CD4-positive, alpha-beta memory T cell (primary cell): ENCODE measurements at regions not wholly inside any gene's neighbourhood (a gene's known extent, or its start where the extent isn't known, plus 50 kb on each side); places are given as distances from the start of the nearest gene placed in this dataset.

Experiments
- CTCF ChIA-PET: fragments of 350-600 bp; sonication (Branson Sonifier 250); formaldehyde crosslinking; loops from one replicate; lab custom pipeline; 2021; ENCODE audit warnings: inconsistent platforms; ENCODE audit not compliant: partially characterized antibody; lab: Charles Lee
- POLR2A ChIA-PET: fragments of 350-600 bp; sonication (Branson Sonifier 250); formaldehyde crosslinking; loops from one replicate; lab custom pipeline; 2021; ENCODE audit not compliant: partially characterized antibody; lab: Charles Lee
- DNase-seq, 5 donors: peaks; one replicate each; pipeline versions ENCODE4 v3.0.0 to v3.0.0-alpha.2; 2020 to 2022; ENCODE audit warnings: mixed read lengths in 1 of 5
- H3K27ac ChIP-seq: one replicate; pipeline ENCODE4 v1.7.0; 2013; ENCODE audit warnings: low read depth, low read length
- H3K27me3 ChIP-seq: 2 replicates; pipeline ENCODE4 v1.7.0; 2013; ENCODE audit warnings: mild to moderate bottlenecking, low read length, moderate library complexity; ENCODE audit not compliant: insufficient read depth
- H3K36me3 ChIP-seq: 2 replicates; pipeline ENCODE4 v1.7.0; 2013; ENCODE audit warnings: mild to moderate bottlenecking, low read length, moderate library complexity; ENCODE audit not compliant: insufficient read depth
- H3K4me1 ChIP-seq: 2 replicates; pipeline ENCODE4 v1.7.0; 2013; ENCODE audit warnings: mild to moderate bottlenecking, low read length, moderate library complexity; ENCODE audit not compliant: insufficient read depth
- H3K4me3 ChIP-seq, 2 donors: one replicate each; pipeline ENCODE4 v1.7.0; 2013; ENCODE audit warnings: low read length in 2 of 2, mild to moderate bottlenecking in 1 of 2
- H3K9me3 ChIP-seq, 2 donors: one replicate each; pipeline ENCODE4 v1.7.0; 2013; ENCODE audit warnings: low read length in 2 of 2, control low read depth in 1 of 2; ENCODE audit not compliant: control insufficient read depth in 1 of 2
- H3K27ac Mint-ChIP-seq, 7 donors: one replicate each; pipeline ENCODE4 v1.8.0; 2020 to 2021; ENCODE audit warnings: mixed read lengths in 7 of 7, mild to moderate bottlenecking in 6 of 7, inconsistent platforms in 3 of 7, moderate library complexity in 3 of 7
- H3K27me3 Mint-ChIP-seq, 2 donors: one replicate each; pipeline ENCODE4 v1.8.0; 2020 to 2021; ENCODE audit warnings: mixed read lengths in 2 of 2
- H3K36me3 Mint-ChIP-seq, 2 donors: one replicate each; pipeline ENCODE4 v1.8.0; 2020 to 2021; ENCODE audit warnings: mixed read lengths in 2 of 2, inconsistent platforms in 1 of 2, mild to moderate bottlenecking in 1 of 2
- H3K4me1 Mint-ChIP-seq, 4 donors: one replicate each; pipeline ENCODE4 v1.8.0; 2020 to 2021; ENCODE audit warnings: mixed read lengths in 4 of 4, mild to moderate bottlenecking in 1 of 4
- H3K4me3 Mint-ChIP-seq, 8 donors: one replicate each; pipeline ENCODE4 v1.8.0; 2020 to 2021; ENCODE audit warnings: mixed read lengths in 8 of 8, mild to moderate bottlenecking in 7 of 8, moderate library complexity in 6 of 8, inconsistent platforms in 3 of 8
- H3K9me3 Mint-ChIP-seq, 8 donors: one replicate each; pipeline ENCODE4 v1.8.0; 2020 to 2021; ENCODE audit warnings: mixed read lengths in 8 of 8, mild to moderate bottlenecking in 5 of 8, inconsistent platforms in 3 of 8, moderate library complexity in 1 of 8
- intact Hi-C: fragments of 100-400 bp; cut with micrococcal nuclease; formaldehyde crosslinking; loops from one replicate; pipeline ENCODE4 v1.15.1; 2023

GRCh38 chr16:86048882-86049585, 150.1 kb downstream of the IRF8 start:
- peaks cover 12 to 28% of the 10 kb centered on the region in 2 donors for H3K27me3 Mint-ChIP-seq
- H3K4me1 Mint-ChIP-seq: peaks cover 9 to 16% (median 12%) of the 10 kb centered on the region in 4 donors
- H3K27ac Mint-ChIP-seq: no peak overlapping the region
- ChIA-PET CTCF (interaction anchor here (1.5 kb wide), 1 partner anchor 8 kb away, joined by 3 read pairs; no protein-coding TSS in a partner anchor), POLR2A (no interaction called here)
- H3K9me3 Mint-ChIP-seq: no peaks in the 10 kb centered on the region
- DNase-seq: no peak
- Histone ChIP-seq H3K4me3 (no peak overlapping the region), H3K9me3 (no peaks in the 10 kb centered on the region), H3K4me1 (peaks cover 15% of the 10 kb centered on the region), H3K27me3 (no peaks in the 10 kb centered on the region), H3K36me3 (no peaks in the 10 kb centered on the region), H3K27ac (no peak overlapping the region)
- no peaks in the 10 kb centered on the region for H3K36me3 Mint-ChIP-seq
- intact Hi-C loops: no loop called here
- no peak overlapping the region for H3K4me3 Mint-ChIP-seq

DNA sequence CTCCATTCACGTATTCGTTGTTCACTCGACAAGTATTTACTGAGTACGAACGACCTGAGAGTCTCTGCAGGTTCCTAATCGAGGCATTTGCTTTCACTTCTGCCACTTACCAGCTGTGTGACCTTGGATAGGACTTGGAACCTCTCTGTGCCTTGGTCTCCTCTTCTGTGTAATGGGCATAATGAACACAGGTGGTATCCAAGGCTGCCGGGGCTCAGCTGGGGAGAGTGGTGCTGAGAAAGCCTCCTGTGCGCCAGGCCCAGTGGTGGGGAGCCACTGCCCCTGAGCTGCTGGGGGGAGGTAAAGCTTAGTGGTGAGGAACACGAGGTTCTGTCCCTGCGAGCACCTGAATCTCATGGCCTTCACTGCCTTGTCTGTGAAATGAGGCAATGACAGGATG, 150.7 kb downstream of the IRF8 start:
- no peak overlapping the region for H3K4me3 ChIP-seq
- Mint-ChIP-seq H3K9me3 (no peaks in the 10 kb centered on the region), H3K4me1 (peaks cover 8 to 11% (median 10%) of the 10 kb centered on the region in 4 donors), H3K36me3 (no peaks in the 10 kb centered on the region), H3K27me3 (peaks cover 12 to 28% of the 10 kb centered on the region in 2 donors), H3K4me3 (no peak overlapping the region), H3K27ac (no peak overlapping the region)
- H3K9me3 ChIP-seq: no peaks in the 10 kb centered on the region
- H3K36me3 ChIP-seq: no peaks in the 10 kb centered on the region
- POLR2A ChIA-PET: no interaction called here
- no peaks in the 10 kb centered on the region for H3K27me3 ChIP-seq
- H3K4me1 ChIP-seq: peaks cover 11% of the 10 kb centered on the region
- no peak overlapping the region for H3K27ac ChIP-seq
- intact Hi-C loops: no loop called here
- CTCF ChIA-PET: interaction anchor here (1.5 kb wide), 1 partner anchor 9 kb away, joined by 3 read pairs; no protein-coding TSS in a partner anchor
- no peak for DNase-seq

DNA sequence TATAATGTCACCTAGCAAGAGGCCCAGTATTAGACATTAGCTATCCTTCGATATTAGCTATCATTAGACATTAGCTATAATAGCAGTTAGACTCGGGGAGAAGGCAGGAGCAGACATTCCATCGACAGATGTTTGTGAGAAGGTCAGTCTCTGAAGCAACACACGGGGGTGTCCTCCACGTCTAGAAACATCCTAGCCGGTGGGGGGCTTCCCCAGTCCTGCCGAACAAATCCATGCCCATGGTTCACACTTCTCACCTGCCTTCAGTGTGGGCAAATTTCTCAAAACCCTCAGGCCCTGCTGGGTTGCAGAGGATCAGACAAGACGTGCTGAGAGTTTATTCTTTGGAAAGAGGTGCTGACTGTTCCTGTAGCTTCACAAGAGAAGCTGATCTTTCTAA, 151.1 kb downstream of the IRF8 start:
- Mint-ChIP-seq H3K4me3 (no peak overlapping the region), H3K9me3 (no peaks in the 10 kb centered on the region), H3K27ac (no peak overlapping the region), H3K27me3 (peaks cover 12 to 28% of the 10 kb centered on the region in 2 donors), H3K36me3 (no peaks in the 10 kb centered on the region), H3K4me1 (peaks cover 5 to 6% (median 6%) of the 10 kb centered on the region in 4 donors)
- Histone ChIP-seq H3K27ac (no peak overlapping the region), H3K4me3 (no peak overlapping the region), H3K36me3 (no peaks in the 10 kb centered on the region), H3K9me3 (no peaks in the 10 kb centered on the region), H3K27me3 (no peaks in the 10 kb centered on the region), H3K4me1 (peaks cover 6% of the 10 kb centered on the region)
- ChIA-PET POLR2A (no interaction called here), CTCF (interaction anchor here (1.5 kb wide), 1 partner anchor 9 kb away, joined by 3 read pairs; no protein-coding TSS in a partner anchor)
- intact Hi-C loops: no loop called here
- DNase-seq: no peak

DNA sequence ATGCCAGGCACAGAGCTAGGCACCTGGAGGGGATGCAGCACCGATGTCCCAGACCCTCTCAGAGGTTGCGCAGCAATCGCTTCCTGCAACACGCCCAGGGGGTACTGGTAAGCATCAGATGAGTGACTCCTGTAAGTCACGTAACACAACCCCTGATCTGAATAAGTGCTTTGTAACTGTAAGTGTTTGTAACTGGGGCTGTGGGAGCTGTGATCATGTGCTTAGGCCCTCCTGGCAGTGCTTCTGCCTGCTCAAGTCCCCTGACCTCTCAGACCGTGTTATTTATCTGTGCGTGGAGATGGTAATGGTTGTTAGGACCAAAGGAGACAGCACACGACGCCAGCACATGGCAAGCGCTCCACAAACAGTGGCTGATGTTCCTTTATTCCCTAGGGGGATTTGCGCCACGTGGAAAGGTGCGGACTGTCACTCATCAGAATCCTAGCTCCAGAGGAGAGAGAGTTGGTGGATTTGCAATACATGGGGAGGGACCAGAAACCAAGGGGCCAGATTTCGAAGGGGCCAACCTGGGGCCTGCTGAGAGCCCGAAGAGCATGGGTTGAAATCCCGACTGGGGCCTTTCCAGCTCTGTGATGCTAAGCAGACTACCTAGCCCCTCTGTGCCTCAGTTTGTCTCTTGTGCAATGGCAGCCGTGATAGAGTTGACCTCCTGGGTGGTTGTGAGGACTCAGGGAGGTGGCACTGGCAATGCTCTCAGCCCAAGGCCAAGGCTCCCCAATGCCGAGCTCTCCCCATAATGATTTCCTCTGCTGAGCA, 151.8 kb downstream of the IRF8 start:
- Histone ChIP-seq H3K9me3 (no peaks in the 10 kb centered on the region), H3K27me3 (no peaks in the 10 kb centered on the region), H3K27ac (no peak overlapping the region), H3K4me1 (no peaks in the 10 kb centered on the region), H3K4me3 (no peak overlapping the region), H3K36me3 (no peaks in the 10 kb centered on the region)
- ChIA-PET CTCF (interaction anchor here (1.5 kb wide), 1 partner anchor 10 kb away, joined by 3 read pairs; no protein-coding TSS in a partner anchor), POLR2A (no interaction called here)
- intact Hi-C loops: no loop called here
- Mint-ChIP-seq H3K27me3 (peaks cover 12 to 29% of the 10 kb centered on the region in 2 donors), H3K27ac (no peak overlapping the region), H3K9me3 (no peaks in the 10 kb centered on the region), H3K36me3 (no peaks in the 10 kb centered on the region), H3K4me1 (peaks cover 0 to 2% (median 0%) of the 10 kb centered on the region in 4 donors), H3K4me3 (no peak overlapping the region)
- no peak for DNase-seq

DNA sequence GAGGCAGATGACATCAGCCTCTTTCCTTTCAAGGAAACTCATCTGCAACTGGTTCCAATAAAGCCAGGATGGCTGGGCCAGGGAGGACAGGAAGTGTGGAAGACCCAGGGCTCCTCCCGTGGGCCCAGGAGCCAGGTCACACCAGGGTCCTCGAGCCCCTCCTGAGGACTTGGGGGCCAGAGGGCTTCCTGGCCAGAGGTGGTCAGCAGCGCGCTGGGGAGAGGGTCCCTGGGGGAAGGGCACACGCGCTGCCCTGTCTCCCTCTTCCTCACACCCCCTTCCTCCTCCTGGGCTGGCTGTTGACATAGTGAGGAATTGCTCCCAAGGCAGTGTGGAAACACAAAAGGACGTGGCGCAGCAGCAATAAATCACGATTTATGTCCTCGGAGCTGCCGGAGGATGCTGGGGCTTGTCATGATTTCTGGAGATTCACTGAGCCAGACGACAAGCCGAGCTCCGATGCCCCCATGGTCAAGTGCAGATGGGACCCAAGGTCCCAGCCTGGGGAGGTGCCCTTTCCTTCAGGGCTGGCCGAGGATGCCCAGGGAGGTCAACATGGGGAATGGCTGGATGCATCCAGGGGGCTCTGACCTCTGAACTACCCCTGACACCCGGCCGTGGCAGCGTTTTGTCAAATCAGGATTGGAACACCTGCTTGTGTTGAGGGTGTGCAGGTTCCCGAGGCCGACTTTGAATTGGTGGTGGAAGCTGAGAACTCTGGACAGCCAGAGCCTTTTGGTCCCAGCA, 152.6 kb downstream of the IRF8 start:
- H3K9me3 ChIP-seq: no peaks in the 10 kb centered on the region
- H3K4me1 ChIP-seq: no peaks in the 10 kb centered on the region
- H3K36me3 ChIP-seq: no peaks in the 10 kb centered on the region
- CTCF ChIA-PET: no interaction called here
- Mint-ChIP-seq H3K4me1 (peaks cover 0 to 2% (median 0%) of the 10 kb centered on the region in 4 donors), H3K36me3 (no peaks in the 10 kb centered on the region), H3K4me3 (no peak overlapping the region), H3K9me3 (no peaks in the 10 kb centered on the region), H3K27me3 (peaks cover 9 to 26% of the 10 kb centered on the region in 2 donors), H3K27ac (no peak overlapping the region)
- H3K4me3 ChIP-seq: no peak overlapping the region
- intact Hi-C loops: no loop called here
- no peaks in the 10 kb centered on the region for H3K27me3 ChIP-seq
- POLR2A ChIA-PET: no interaction called here
- no peak for DNase-seq
- no peak overlapping the region for H3K27ac ChIP-seq

DNA sequence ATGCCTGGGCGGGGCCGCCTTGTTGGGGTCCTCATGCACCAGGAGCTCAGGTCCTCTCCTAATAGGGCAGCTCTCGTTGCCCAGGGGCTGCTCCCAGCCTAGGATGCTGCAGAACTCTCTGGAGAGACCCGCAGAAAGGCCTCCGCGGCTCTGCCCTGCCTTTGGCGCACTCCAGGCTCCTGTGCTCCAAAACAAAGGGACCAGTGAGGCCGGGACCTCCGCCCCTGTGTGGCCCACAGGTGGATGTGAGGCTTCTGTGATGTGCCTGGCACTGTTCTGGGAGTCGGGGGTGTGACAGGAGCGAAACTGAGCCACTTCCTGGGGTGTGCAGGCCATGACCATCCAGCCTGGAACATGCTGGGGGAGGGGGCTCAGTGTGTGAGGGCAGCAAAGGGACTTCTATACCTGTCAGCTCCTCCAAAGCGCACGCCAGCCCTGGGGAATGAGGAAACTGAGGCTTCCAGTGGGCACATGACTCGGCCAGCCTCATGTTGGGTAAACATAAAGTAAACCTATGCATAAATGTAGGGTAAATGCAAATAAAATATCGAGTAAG, 153.2 kb downstream of the IRF8 start:
- no peak overlapping the region for H3K4me3 ChIP-seq
- H3K27ac ChIP-seq: no peak overlapping the region
- Mint-ChIP-seq H3K9me3 (no peaks in the 10 kb centered on the region), H3K4me3 (no peak overlapping the region), H3K4me1 (no peaks in the 10 kb centered on the region), H3K36me3 (no peaks in the 10 kb centered on the region), H3K27ac (no peak overlapping the region), H3K27me3 (peaks cover 7 to 20% of the 10 kb centered on the region in 2 donors)
- no peaks in the 10 kb centered on the region for H3K4me1 ChIP-seq
- intact Hi-C loops: no loop called here
- no peaks in the 10 kb centered on the region for H3K9me3 ChIP-seq
- no peak for DNase-seq
- H3K36me3 ChIP-seq: no peaks in the 10 kb centered on the region
- H3K27me3 ChIP-seq: no peaks in the 10 kb centered on the region
- POLR2A ChIA-PET: no interaction called here
- CTCF ChIA-PET: no interaction called here

GRCh38 chr16:86052926-86053325, 154.0 kb downstream of the IRF8 start:
- Mint-ChIP-seq H3K27ac (no peak overlapping the region), H3K4me3 (no peak overlapping the region), H3K36me3 (no peaks in the 10 kb centered on the region), H3K27me3 (peaks cover 7 to 13% of the 10 kb centered on the region in 2 donors), H3K9me3 (no peaks in the 10 kb centered on the region), H3K4me1 (no peaks in the 10 kb centered on the region)
- Histone ChIP-seq H3K27me3 (no peaks in the 10 kb centered on the region), H3K4me1 (no peaks in the 10 kb centered on the region), H3K9me3 (no peaks in the 10 kb centered on the region), H3K36me3 (no peaks in the 10 kb centered on the region), H3K27ac (no peak overlapping the region), H3K4me3 (no peak overlapping the region)
- intact Hi-C loops: no loop called here
- ChIA-PET POLR2A (no interaction called here), CTCF (no interaction called here)
- DNase-seq: no peak
